ENCODE measurements at regions not wholly inside any gene's neighbourhood (a gene's known extent, or its start where the extent isn't known, plus 50 kb on each side); places are given as distances from the start of the nearest gene placed in this dataset.
A peak's percentile ranks its signal among the peaks of the same experiment; 100 is the strongest.
"Not testable (repeated sequence)": the region's sequence is repeated elsewhere in the genome, so short reads cannot be mapped to it uniquely, and the experiment has no call there.

GRCh38 chr3:30474371-30474770 lies 132.0 kb upstream of the TGFBR2 start:
- no peak for DNase-seq (ENCODE audit: extremely low spot score in 2 of 2)
- no peak overlapping the region for H3K27ac ChIP-seq
- TF ChIP-seq POLR2AphosphoS5 (IDR thresholded peaks at IDR 0.05; ENCODE audit: insufficient read depth in 1 of 2, low read depth in 1 of 2) (no peak), POLR2A (IDR thresholded peaks at IDR 0.05) (no peak), CTCF (IDR thresholded peaks at IDR 0.05) (no peak)
- peaks cover 6% of the 10 kb centered on the region for H3K4me1 ChIP-seq
- H3K27me3 ChIP-seq, result no peaks in the 10 kb centered on the region
- H3K4me3 ChIP-seq, result no peak overlapping the region
- no peaks in the 10 kb centered on the region for H3K36me3 ChIP-seq
- H3K9me3 ChIP-seq, result no peaks in the 10 kb centered on the region
- intact Hi-C loops (cut with DNase I), result no loop called here

DNA sequence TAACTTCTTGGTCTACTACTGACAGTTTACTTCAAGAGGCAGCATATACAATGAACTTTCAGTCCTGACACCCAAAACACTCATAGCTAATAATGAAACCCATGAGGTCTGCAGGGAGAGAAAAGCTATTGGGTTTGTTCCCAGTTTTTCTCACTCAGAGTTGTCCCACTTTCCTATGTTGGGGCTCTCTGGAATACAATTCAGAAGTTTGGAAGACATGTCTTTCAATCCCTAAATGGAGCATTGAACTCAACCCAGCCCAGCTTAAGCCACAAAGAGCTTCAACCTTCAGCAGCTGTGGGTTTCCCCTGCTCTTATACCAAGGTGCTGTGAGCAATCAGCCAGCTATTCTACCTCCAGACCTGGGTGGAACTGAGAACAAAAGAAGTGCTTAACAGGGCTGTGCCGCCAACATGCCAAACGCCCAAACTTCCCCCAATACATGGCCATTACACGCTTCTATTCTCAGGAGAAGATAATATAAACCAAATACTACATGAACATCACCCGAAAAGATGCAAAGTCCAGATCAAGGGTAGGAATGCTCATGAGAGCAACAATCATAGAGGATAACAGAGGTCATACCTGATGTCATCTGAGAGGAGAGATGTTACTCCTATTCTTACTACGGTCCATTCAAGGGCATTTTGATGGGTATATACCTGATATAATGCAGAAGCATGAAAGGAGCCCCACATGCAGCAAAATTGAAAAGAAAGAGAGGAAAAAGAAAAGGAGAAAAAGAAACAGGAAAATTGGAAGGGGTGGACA lies 131.2 kb upstream of the TGFBR2 start:
- Histone ChIP-seq H3K27ac (no peak overlapping the region), H3K36me3 (no peaks in the 10 kb centered on the region)

GRCh38 chr3:30475809-30476178 lies 130.6 kb upstream of the TGFBR2 start:
- no peaks in the 10 kb centered on the region for H3K27me3 ChIP-seq
- DNase-seq (ENCODE audit: extremely low spot score in 2 of 2), result no peak
- H3K4me1 ChIP-seq, result peaks cover 17% of the 10 kb centered on the region
- no peak overlapping the region for H3K27ac ChIP-seq
- no peak overlapping the region for H3K4me3 ChIP-seq
- no peaks in the 10 kb centered on the region for H3K36me3 ChIP-seq
- no peaks in the 10 kb centered on the region for H3K9me3 ChIP-seq
- TF ChIP-seq POLR2A (IDR thresholded peaks at IDR 0.05) (no peak), POLR2AphosphoS5 (IDR thresholded peaks at IDR 0.05; ENCODE audit: insufficient read depth in 1 of 2, low read depth in 1 of 2) (no peak), CTCF (IDR thresholded peaks at IDR 0.05) (no peak)
- intact Hi-C loops (cut with DNase I), result no loop called here

More for the DNA sequence above, 131.2 kb upstream of the TGFBR2 start:
- TF ChIP-seq POLR2A (IDR thresholded peaks at IDR 0.05), result no peak
- no peak for TF ChIP-seq POLR2AphosphoS5 (IDR thresholded peaks at IDR 0.05; ENCODE audit: insufficient read depth in 1 of 2, low read depth in 1 of 2)
- Histone ChIP-seq H3K9me3 (no peaks in the 10 kb centered on the region), H3K4me1 (peaks cover 11% of the 10 kb centered on the region), H3K27me3 (no peaks in the 10 kb centered on the region), H3K4me3 (no peak overlapping the region)
- DNase-seq (ENCODE audit: extremely low spot score in 2 of 2), result no peak
- intact Hi-C loops (cut with DNase I), result no loop called here

DNA sequence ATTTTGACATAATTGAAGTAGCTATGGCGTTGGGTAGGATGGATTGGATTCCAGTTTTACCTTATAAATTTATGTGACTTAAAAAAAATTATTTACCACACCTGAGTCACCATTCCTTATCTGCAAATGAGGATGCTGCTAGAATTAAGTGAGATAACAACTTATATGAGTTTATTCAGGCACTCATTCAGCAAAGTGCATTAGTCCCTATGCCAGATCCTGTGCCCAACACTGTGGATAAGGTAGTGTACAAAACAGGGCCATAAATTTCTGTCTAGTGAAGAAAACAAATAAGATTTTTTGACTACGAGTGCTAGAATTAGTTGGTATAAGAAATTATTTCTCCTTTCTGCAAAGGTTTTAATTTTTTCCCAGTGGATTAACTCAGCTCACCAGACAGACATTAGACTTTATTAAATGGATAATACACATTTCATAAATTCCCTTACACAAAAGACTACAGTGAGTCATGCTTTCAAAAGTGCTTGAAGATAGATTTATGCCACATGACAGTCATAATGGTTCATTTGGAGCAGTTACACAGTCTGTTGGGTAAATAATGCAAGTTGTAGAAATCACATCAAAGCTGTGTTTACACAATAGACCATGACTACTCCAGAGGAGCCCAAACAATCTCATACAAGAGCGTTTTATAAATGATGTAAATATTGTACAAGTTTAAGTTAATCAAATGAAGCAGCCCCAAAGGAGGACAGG lies 129.9 kb upstream of the TGFBR2 start:
- no peak for DNase-seq (ENCODE audit: extremely low spot score in 2 of 2)
- peak in 1 of 2 donors; percentile 43 for TF ChIP-seq POLR2AphosphoS5 (IDR thresholded peaks at IDR 0.05; ENCODE audit: insufficient read depth in 1 of 2, low read depth in 1 of 2)
- TF ChIP-seq POLR2A (IDR thresholded peaks at IDR 0.05), result no peak
- TF ChIP-seq CTCF (IDR thresholded peaks at IDR 0.05), result no peak
- Histone ChIP-seq H3K36me3 (no peaks in the 10 kb centered on the region), H3K27me3 (no peaks in the 10 kb centered on the region), H3K9me3 (no peaks in the 10 kb centered on the region), H3K27ac (no peak overlapping the region), H3K4me1 (peaks cover 17% of the 10 kb centered on the region), H3K4me3 (no peak overlapping the region)
- intact Hi-C loops (cut with DNase I), result no loop called here

DNA sequence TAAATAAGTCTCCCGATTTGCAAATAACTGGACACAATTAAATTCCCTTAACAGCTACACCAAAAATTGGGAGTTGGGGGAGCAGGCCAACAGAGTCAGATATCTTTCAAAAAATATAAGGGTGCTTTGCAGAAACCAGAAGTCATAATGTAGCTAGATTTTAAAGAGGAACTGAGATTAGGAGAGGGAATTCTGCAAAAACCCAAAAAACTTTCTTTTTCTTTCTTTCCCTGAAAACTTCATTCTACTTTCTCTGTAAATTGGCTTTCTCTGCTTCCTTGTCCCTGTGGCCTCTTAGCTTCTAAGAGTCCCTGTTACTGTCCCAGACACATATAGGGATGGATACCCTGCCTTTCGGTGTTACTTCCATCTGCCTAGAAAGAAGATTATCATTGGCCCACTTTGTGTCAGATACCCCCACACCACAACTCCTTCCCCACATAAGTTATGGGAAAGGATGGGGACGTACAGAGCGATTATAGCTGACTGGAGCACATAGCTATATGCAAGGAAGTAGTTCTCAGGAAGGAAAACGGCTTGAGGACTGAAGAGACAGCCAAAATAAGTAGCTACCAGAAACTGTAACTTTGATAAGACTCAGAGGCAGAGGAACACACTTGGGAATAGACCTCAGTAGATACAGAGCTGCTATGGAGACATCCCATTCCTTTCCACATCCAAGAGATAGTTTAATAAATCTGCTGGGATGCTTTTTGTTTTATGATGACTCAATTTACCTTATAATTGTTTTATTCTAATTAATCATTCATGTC lies 129.1 kb upstream of the TGFBR2 start:
- intact Hi-C loops (cut with DNase I), result no loop called here

DNA sequence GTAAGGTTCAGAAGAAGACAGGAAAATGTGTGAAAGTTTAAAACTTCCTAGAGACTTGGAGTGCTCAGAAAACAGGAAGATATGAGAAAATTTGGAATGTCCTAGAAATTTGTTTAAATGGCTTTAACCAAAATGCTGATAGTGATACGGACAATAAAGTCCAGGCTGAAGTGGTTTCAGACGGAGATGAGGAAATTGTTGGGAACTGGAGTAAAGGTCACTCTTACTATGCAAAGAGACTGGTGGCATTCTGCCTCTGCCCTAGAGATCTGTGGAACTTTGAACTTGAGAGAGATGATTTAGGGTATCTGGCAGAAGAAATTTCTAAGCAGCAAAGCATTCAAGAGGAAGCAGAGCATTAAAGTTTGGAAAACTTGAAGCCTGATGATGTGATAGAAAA lies 126.7 kb upstream of the TGFBR2 start:
- DNase-seq (ENCODE audit: extremely low spot score in 2 of 2); intact Hi-C loops (cut with DNase I); H3K27me3 ChIP-seq; H3K4me3 ChIP-seq; H3K9me3 ChIP-seq; H3K36me3 ChIP-seq: not testable (repeated sequence)
- peaks cover 17% of the 10 kb centered on the region for H3K4me1 ChIP-seq
- peak overlapping the region; percentile 42 for H3K27ac ChIP-seq

More for the DNA sequence above, 129.1 kb upstream of the TGFBR2 start:
- Histone ChIP-seq H3K27ac (no peak overlapping the region), H3K4me1 (peaks cover 17% of the 10 kb centered on the region), H3K27me3 (no peaks in the 10 kb centered on the region), H3K4me3 (no peak overlapping the region), H3K9me3 (no peaks in the 10 kb centered on the region), H3K36me3 (no peaks in the 10 kb centered on the region)
- DNase-seq (ENCODE audit: extremely low spot score in 2 of 2), result no peak
- no peak for TF ChIP-seq POLR2AphosphoS5 (IDR thresholded peaks at IDR 0.05; ENCODE audit: insufficient read depth in 1 of 2, low read depth in 1 of 2)
- no peak for TF ChIP-seq CTCF (IDR thresholded peaks at IDR 0.05)
- TF ChIP-seq POLR2A (IDR thresholded peaks at IDR 0.05), result no peak

DNA sequence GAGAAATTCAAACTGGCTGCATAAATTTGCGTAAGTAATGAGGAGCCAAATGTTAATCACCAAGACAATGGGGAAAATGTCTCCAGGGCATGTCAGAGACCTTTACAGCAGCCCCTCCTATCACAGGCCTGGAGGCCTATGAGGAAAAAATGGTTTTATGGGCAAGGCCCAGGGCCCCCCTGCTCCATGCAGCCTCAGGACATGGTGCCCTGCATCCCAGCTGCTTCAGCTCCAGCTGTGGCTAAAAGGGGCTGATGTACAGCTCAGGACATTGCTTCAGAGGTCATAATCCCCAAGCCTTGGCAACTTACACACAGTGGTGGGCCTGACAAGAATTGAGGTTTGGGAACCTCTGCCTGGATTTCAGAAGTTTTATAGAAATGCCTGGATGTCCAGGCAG lies 126.2 kb upstream of the TGFBR2 start:
- H3K27me3 ChIP-seq; DNase-seq (ENCODE audit: extremely low spot score in 2 of 2); H3K36me3 ChIP-seq; H3K4me3 ChIP-seq; intact Hi-C loops (cut with DNase I); H3K9me3 ChIP-seq: not testable (repeated sequence)
- H3K4me1 ChIP-seq, result peaks cover 17% of the 10 kb centered on the region
- H3K27ac ChIP-seq, result peak overlapping the region; percentile 42
